GM12873 (cell line): ENCODE measurements at regions not wholly inside any gene's neighbourhood (a gene's known extent, or its start where the extent isn't known, plus 50 kb on each side); places are given as distances from the start of the nearest gene placed in this dataset.
A peak's percentile ranks its signal among the peaks of the same experiment; 100 is the strongest.

Source experiments
- TF ChIP-seq, protein P1 (sequence below): IDR thresholded peaks from 2 replicates; pipeline ENCODE4 v1.5.1; 2012; ENCODE audit warnings: low read depth, mild to moderate bottlenecking, moderate library complexity, low read length, control low read depth; ENCODE audit not compliant: insufficient read depth; ENCODE audit errors: missing control alignments

DNA sequence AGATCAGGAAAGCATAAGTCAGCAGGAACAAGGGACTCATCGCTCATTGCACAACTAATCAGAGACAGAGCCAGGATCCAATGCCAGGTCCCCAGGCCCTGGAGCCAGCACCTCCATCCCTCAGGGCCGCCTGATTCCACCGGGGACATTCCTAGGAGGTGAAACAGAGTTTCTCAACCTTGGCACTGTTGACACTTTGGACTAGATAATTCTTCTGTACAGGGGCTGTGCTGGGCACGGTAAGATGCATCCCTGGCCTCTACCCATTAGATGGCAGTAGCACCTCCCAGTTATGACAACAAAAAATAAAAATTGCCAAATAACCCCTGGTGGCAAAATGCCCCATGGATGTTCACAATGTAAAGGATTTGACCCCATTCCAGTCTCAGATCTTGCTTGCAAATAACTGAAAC lies 127.7 kb downstream of the MTHFS start:
- TF ChIP-seq, protein P1, sequence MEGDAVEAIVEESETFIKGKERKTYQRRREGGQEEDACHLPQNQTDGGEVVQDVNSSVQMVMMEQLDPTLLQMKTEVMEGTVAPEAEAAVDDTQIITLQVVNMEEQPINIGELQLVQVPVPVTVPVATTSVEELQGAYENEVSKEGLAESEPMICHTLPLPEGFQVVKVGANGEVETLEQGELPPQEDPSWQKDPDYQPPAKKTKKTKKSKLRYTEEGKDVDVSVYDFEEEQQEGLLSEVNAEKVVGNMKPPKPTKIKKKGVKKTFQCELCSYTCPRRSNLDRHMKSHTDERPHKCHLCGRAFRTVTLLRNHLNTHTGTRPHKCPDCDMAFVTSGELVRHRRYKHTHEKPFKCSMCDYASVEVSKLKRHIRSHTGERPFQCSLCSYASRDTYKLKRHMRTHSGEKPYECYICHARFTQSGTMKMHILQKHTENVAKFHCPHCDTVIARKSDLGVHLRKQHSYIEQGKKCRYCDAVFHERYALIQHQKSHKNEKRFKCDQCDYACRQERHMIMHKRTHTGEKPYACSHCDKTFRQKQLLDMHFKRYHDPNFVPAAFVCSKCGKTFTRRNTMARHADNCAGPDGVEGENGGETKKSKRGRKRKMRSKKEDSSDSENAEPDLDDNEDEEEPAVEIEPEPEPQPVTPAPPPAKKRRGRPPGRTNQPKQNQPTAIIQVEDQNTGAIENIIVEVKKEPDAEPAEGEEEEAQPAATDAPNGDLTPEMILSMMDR, result peak; percentile 53

DNA sequence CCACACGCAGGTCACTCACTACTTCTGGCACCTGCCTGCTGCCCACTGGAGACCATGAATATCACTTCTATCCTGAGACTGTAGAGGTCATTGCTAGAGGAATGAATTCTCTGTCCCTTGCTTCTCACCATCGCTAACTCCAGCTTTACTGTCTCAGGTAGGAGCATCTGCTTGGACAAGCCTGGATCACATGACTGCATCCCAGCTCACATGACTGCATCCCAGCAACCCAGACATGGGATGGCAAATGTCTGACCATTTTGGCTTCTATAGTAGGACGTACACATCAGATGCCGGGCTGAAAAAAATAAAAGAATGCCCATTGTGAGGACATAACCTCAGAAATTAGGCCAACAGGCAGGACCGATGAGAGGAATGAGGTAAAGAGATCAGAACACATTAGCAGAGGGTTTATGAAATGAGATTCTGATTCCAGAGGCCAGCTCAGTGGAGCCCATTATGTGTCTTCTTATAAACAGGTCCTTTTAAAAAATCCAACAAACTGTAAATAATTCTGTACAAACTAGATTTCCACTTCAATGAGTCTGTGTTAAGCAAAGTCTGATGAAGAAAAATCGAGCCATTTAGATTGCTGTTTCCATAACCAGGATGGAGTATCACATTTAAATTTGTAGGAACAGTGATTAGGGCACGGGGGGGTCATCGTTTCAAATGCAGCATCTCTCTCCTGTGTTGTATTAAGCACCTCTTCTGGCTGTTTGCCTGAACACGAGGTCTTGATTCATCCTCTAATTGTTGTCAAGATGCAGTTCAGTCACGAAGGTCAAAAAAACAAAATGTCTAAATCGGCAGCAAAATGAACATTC lies 126.7 kb downstream of the MTHFS start:
- TF ChIP-seq, protein P1, result no peak

DNA sequence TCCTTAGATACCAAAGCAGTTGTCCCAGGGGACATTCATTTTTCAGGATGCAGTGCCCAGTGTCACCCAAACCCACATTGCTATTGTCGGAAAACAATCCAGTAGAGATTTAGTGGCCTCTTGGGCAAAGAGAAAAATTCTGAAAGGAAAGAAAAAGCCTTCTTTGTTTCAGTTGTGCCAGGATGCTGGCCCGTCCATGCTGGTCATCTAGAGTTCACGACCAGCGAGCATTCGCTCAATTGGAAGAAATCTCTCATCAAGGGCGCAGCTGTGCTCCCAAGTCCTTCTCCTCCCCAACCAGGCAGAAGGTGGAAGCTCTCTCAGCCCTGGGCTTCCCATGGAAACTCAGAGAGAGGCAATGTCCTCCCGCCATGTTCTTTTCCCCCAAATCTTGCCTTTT lies 123.7 kb downstream of the MTHFS start:
- TF ChIP-seq, protein P1, result no peak

DNA sequence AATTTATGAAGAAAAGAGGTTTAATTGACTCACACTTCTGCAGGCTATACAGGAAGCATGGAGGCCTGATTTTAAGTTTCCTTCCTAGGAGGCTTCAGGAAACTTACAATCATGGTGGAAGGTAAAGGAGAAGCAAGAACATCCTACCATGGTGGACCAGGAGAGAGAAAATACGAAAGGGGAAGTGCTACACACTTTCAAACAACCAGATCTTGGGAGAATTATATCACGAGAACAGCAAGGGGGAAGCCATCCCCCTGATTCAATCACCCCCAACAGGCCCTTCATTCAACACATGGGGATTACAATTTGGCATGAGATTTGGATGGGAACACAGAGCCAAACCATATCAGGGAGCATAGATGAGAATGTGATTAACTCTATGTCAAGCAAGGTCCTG lies 121.0 kb downstream of the MTHFS start:
- TF ChIP-seq, protein P1, result no peak

DNA sequence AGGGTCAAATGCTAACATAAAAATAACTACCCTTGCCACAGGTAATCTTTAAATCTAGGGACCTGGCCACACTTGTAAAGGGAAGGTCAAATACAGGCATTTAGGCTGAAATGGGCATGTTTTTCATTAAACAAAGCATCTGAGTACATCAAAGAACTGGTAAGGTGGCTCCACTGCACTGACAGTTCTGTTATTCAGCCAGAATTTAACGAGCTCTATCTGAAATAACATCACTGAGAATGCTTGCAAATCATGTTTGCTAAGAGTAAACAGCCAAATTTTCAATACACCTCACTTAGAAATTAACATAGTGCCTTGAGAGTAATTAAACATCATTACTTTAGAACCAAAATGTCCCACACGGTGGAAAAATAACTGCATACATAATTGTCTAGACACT lies 118.9 kb downstream of the MTHFS start:
- TF ChIP-seq, protein P1, result no peak

- TF ChIP-seq, protein P1, result no peak
These were observed 118.3 kb downstream of the MTHFS start for GRCh38 chr15:79778378-79778990.

GRCh38 chr15:79779746-79780145 lies 117.1 kb downstream of the MTHFS start:
- TF ChIP-seq, protein P1, result no peak
